ENCODE measurements at regions not wholly inside any gene's neighbourhood (a gene's known extent, or its start where the extent isn't known, plus 50 kb on each side); places are given as distances from the start of the nearest gene placed in this dataset.

DNA sequence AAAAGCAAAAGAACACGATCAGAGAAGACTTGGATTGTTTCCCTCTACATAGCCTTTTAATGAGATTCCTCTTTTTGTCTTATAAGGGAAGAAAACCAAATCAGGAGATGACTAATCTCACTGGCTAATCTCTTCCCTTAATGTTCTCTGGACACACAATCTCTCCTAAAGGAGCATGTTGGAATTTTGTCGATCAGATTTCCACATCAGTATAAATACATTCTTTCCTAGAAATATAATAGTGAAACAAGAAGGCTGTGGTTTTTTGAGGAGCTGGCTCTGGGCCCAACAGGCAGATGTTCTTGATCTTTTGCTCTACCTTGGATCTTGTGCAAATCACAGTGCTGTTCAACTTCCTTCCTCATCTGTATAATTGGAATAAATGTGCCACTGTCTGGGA, 94.0 kb downstream of the GTPBP8 start:
- peak in 2 of 3 donors; percentile 25 to 27 for TF ChIP-seq POLR2AphosphoS5 (IDR thresholded peaks at IDR 0.05)
- TF ChIP-seq CTCF (IDR thresholded peaks at IDR 0.05), result no peak
- no peak for TF ChIP-seq POLR2A (IDR thresholded peaks at IDR 0.05)

All from transverse colon (tissue), 4 donors.